ENCODE measurements at regions not wholly inside any gene's neighbourhood (a gene's known extent, or its start where the extent isn't known, plus 50 kb on each side); places are given as distances from the start of the nearest gene placed in this dataset.

DNA sequence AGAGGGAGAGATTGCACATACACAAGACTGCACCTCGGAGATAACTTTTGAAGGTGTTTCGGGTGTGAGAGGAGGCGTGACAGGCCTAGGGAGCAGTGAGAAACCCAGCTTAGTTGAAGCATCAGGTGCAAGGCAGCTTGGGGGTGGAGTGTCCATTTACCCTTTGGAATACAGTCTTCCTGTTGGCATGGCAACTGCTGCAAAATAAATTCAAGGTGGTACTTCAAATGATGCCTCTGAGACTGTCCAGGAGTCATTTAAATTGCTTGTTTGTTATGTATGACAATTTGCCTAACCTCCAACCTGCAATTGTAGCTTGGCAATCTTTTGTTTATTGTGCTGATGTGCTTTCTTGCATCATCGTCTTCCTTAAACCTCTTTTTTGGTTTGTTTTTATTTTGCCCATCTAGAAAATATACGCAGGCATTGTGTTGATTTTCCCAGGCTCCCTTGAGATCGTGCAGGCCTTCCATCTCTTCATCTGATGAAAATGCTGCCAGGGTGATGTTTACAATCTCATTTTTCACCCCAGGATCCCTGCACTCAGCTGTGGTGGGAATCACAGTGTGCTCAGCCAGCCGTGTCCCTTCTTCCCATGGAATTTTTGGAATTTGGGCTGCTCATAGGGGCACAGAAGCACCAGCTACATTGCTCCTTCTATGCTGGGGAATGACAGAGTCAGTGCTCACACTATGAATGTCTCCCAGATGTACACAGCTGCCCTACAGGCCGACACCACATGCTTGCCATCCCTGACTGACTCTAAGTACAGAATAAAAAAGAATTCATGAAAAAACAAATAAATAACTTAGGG lies 583.1 kb upstream of the CFAP20DC start:
- Histone ChIP-seq H3K9me3 (no peaks in the 10 kb centered on the region), H3K27me3 (no peaks in the 10 kb centered on the region), H3K4me1 (no peaks in the 10 kb centered on the region), H3K36me3 (no peaks in the 10 kb centered on the region), H3K4me3 (no peak overlapping the region), H3K27ac (no peak overlapping the region)
- intact Hi-C loops (cut with DNase I), result no loop called here
- TF ChIP-seq POLR2A (IDR thresholded peaks at IDR 0.05), result no peak
- no peak for TF ChIP-seq CTCF (IDR thresholded peaks at IDR 0.05)
- TF ChIP-seq POLR2AphosphoS5 (IDR thresholded peaks at IDR 0.05; ENCODE audit: insufficient read depth in 1 of 2, low read depth in 1 of 2), result no peak
- DNase-seq (ENCODE audit: extremely low spot score in 2 of 2), result no peak

DNA sequence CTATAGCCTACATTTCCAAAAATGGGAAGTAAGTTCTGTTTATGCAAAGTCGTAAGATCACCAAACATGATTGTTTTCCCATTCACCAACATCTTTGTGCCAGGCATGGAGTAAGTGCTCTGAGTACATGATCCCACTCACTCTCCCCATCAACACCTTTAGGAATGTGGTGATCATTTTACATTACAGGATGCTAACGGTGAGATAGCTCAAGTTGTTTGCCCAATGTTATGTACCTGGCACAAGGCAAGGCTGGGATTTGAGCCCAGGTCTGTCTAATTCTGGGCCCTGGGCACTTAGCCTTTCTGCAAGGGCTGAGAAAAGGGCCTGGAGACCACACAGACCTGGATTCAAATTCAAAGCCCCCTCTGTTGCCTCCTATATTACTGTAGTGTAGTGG lies 581.7 kb upstream of the CFAP20DC start:
- no peak overlapping the region for H3K4me3 ChIP-seq
- TF ChIP-seq POLR2A (IDR thresholded peaks at IDR 0.05), result no peak
- TF ChIP-seq CTCF (IDR thresholded peaks at IDR 0.05), result no peak
- TF ChIP-seq POLR2AphosphoS5 (IDR thresholded peaks at IDR 0.05; ENCODE audit: insufficient read depth in 1 of 2, low read depth in 1 of 2), result no peak
- intact Hi-C loops (cut with DNase I), result no loop called here
- DNase-seq (ENCODE audit: extremely low spot score in 2 of 2), result no peak
- H3K4me1 ChIP-seq, result no peaks in the 10 kb centered on the region
- H3K27me3 ChIP-seq, result no peaks in the 10 kb centered on the region
- no peaks in the 10 kb centered on the region for H3K36me3 ChIP-seq
- no peak overlapping the region for H3K27ac ChIP-seq
- H3K9me3 ChIP-seq, result no peaks in the 10 kb centered on the region

DNA sequence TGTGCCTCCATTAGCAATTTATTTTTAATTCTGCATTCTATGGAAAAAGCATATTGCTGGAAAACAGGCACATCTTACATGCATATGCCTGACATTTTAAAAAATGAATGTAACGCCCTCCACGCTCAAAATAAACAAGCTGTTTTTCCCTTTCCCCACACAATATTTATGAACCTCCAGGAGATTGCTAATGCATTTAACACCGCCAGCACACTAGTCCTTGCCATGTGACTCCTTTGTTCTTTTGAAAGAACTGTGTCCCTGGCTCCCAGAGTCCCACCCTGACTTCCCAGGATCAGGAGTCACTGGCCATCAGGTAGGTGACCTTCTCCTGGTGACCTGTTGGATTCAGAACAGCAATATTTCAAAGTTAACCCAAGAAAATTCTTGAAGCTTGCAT lies 571.2 kb upstream of the CFAP20DC start:
- H3K4me1 ChIP-seq, result no peaks in the 10 kb centered on the region
- H3K9me3 ChIP-seq, result no peaks in the 10 kb centered on the region
- H3K36me3 ChIP-seq, result no peaks in the 10 kb centered on the region
- no peaks in the 10 kb centered on the region for H3K27me3 ChIP-seq
- TF ChIP-seq CTCF (IDR thresholded peaks at IDR 0.05), result no peak
- TF ChIP-seq POLR2AphosphoS5 (IDR thresholded peaks at IDR 0.05; ENCODE audit: insufficient read depth in 1 of 2, low read depth in 1 of 2), result no peak
- TF ChIP-seq POLR2A (IDR thresholded peaks at IDR 0.05), result no peak
- intact Hi-C loops (cut with DNase I), result no loop called here
- DNase-seq (ENCODE audit: extremely low spot score in 2 of 2), result no peak
- H3K4me3 ChIP-seq, result no peak overlapping the region
- no peak overlapping the region for H3K27ac ChIP-seq

DNA sequence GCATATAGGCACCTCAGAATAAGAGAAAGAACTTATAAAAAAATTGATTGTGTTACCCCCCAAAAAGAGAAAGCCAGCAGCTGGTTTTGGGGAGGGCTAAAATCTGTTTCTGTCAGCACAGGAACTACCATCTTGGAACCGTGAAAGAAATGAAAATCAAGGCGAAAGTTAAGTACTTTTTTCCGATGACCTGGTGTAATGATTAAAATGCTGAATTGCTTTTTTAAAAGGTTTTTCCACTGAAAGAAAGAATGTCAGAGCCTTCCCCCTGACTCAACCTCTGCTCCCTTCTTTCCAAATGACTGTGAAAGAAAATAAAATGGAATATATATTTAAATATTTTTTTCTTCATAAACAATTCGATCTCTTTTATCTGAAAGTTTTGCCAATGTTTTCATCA lies 570.5 kb upstream of the CFAP20DC start:
- DNase-seq (ENCODE audit: extremely low spot score in 2 of 2), result no peak
- Histone ChIP-seq H3K4me3 (no peak overlapping the region), H3K9me3 (no peaks in the 10 kb centered on the region), H3K36me3 (no peaks in the 10 kb centered on the region), H3K27me3 (no peaks in the 10 kb centered on the region), H3K4me1 (no peaks in the 10 kb centered on the region), H3K27ac (no peak overlapping the region)
- TF ChIP-seq POLR2A (IDR thresholded peaks at IDR 0.05) (no peak), CTCF (IDR thresholded peaks at IDR 0.05) (no peak), POLR2AphosphoS5 (IDR thresholded peaks at IDR 0.05; ENCODE audit: insufficient read depth in 1 of 2, low read depth in 1 of 2) (no peak)
- intact Hi-C loops (cut with DNase I), result no loop called here

DNA sequence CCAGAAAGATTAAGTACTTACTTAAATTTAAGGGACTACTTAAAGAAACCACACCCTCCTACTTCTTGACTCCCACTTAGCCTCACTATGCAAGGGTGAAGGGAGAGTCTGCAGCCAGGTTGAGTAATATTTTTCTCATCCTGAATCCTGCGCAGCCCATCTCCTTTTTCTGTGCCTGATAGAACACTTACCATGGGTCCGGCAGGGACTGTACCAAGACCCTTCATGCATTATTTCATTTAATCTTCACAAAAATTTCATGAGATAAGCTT lies 562.6 kb upstream of the CFAP20DC start:
- no peak for DNase-seq (ENCODE audit: extremely low spot score in 2 of 2)
- intact Hi-C loops (cut with DNase I), result no loop called here
- Histone ChIP-seq H3K4me1 (no peaks in the 10 kb centered on the region), H3K27ac (no peak overlapping the region), H3K36me3 (no peaks in the 10 kb centered on the region), H3K27me3 (no peaks in the 10 kb centered on the region), H3K4me3 (no peak overlapping the region), H3K9me3 (no peaks in the 10 kb centered on the region)
- TF ChIP-seq CTCF (IDR thresholded peaks at IDR 0.05) (no peak), POLR2AphosphoS5 (IDR thresholded peaks at IDR 0.05; ENCODE audit: insufficient read depth in 1 of 2, low read depth in 1 of 2) (no peak), POLR2A (IDR thresholded peaks at IDR 0.05) (no peak)

All from vagina (tissue), 2 donors.